WTC11 (cell line): ENCODE measurements at regions not wholly inside any gene's neighbourhood (a gene's known extent, or its start where the extent isn't known, plus 50 kb on each side); places are given as distances from the start of the nearest gene placed in this dataset.

Source experiments
- ATAC-seq: fragments of 200-7000 bp; cut with Tn5 transposase; 2 replicates; pipeline ENCODE4 v1.10.0; 2021; ENCODE audit warnings: mild to moderate bottlenecking, moderate library complexity
- CTCF ChIA-PET: fragments of 300-600 bp; sonication (Branson Sonifier 250); formaldehyde crosslinking; loops from one replicate; lab custom pipeline; 2021; ENCODE audit warnings: antibody characterized with exemption; lab: Charles Lee
- POLR2A ChIA-PET: fragments of 350-600 bp; sonication (Branson Sonifier 250); formaldehyde crosslinking; loops from one replicate; lab custom pipeline; 2021; ENCODE audit warnings: antibody characterized with exemption; lab: Charles Lee
- DNase-seq: peaks from one replicate; pipeline ENCODE4 v3.0.0; 2021; ENCODE audit warnings: low spot score
- H3K27ac Mint-ChIP-seq: 2 replicates; pipeline ENCODE4 v1.8.0; 2021; ENCODE audit warnings: mixed read lengths
- H3K27me3 Mint-ChIP-seq: 2 replicates; pipeline ENCODE4 v1.8.0; 2021; ENCODE audit warnings: low read depth, mild to moderate bottlenecking, moderate library complexity, mixed read lengths
- H3K36me3 Mint-ChIP-seq: 2 replicates; pipeline ENCODE4 v1.8.0; 2021; ENCODE audit warnings: mixed read lengths
- H3K4me1 Mint-ChIP-seq: 2 replicates; pipeline ENCODE4 v1.8.0; 2022; ENCODE audit warnings: mixed read lengths
- H3K4me3 Mint-ChIP-seq: 2 replicates; pipeline ENCODE4 v1.8.0; 2021; ENCODE audit warnings: mild to moderate bottlenecking, moderate library complexity, mixed read lengths
- H3K9me3 Mint-ChIP-seq: 2 replicates; pipeline ENCODE4 v1.8.0; 2021; ENCODE audit warnings: mixed read lengths
- FOXP1 ChIP-seq: sonication (generic); formaldehyde crosslinking; IDR thresholded peaks from 2 replicates; pipeline ENCODE4 v1.8.0; 2022; ENCODE audit warnings: missing genetic modification reagents, mild to moderate bottlenecking, moderate library complexity, borderline replicate concordance
- IRF2 ChIP-seq: sonication (generic); formaldehyde crosslinking; IDR thresholded peaks from 2 replicates; pipeline ENCODE4 v1.8.0; 2022; ENCODE audit warnings: low read depth, missing genetic modification reagents, borderline replicate concordance
- NFATC4 ChIP-seq: fragments of 250-450 bp; sonication (Bioruptor Pico); IDR thresholded peaks from 2 replicates; pipeline ENCODE4 v1.9.0; 2021; ENCODE audit warnings: mild to moderate bottlenecking
- TEAD1 ChIP-seq: sonication (generic); formaldehyde crosslinking; IDR thresholded peaks from 2 replicates; pipeline ENCODE4 v1.8.0; 2022; ENCODE audit warnings: mild to moderate bottlenecking, missing genetic modification reagents
- ZNF138 ChIP-seq: sonication (generic); formaldehyde crosslinking; conservative IDR thresholded peaks from 2 replicates; pipeline ENCODE4 v1.8.1; 2022; ENCODE audit warnings: mild to moderate bottlenecking, moderate library complexity, missing genetic modification reagents
- ZNF263 ChIP-seq: sonication (generic); formaldehyde crosslinking; IDR thresholded peaks from 2 replicates; pipeline ENCODE4 v1.8.1; 2022; ENCODE audit warnings: low read depth, mild to moderate bottlenecking, moderate library complexity, missing genetic modification reagents
- ZNF317 ChIP-seq: sonication (generic); formaldehyde crosslinking; IDR thresholded peaks from 2 replicates; pipeline ENCODE4 v1.8.1; 2023; ENCODE audit warnings: low read depth, mild to moderate bottlenecking, moderate library complexity, missing genetic modification reagents, borderline replicate concordance
- ZNF416 ChIP-seq: fragments of 250-450 bp; sonication (Bioruptor Pico); IDR thresholded peaks from 2 replicates; pipeline ENCODE4 v1.9.0; 2021; ENCODE audit warnings: mild to moderate bottlenecking, inconsistent platforms
- TF ChIP-seq, protein P1 (sequence below): fragments of 250-450 bp; sonication (Bioruptor Pico); IDR thresholded peaks from 2 replicates; pipeline ENCODE4 v1.9.0; 2021; ENCODE audit warnings: mild to moderate bottlenecking
- TF ChIP-seq, protein P2 (sequence below): sonication (generic); formaldehyde crosslinking; IDR thresholded peaks from 2 replicates; pipeline ENCODE4 v1.8.1; 2022; ENCODE audit warnings: low read depth, missing genetic modification reagents, borderline replicate concordance
- TF ChIP-seq, protein P3 (sequence below): sonication (generic); formaldehyde crosslinking; IDR thresholded peaks from 2 replicates; pipeline ENCODE4 v1.8.1; 2022; ENCODE audit warnings: mild to moderate bottlenecking, missing genetic modification reagents, moderate library complexity, borderline replicate concordance
- TF ChIP-seq, protein P4 (sequence below): sonication (generic); formaldehyde crosslinking; IDR thresholded peaks from 2 replicates; pipeline ENCODE4 v1.8.1; 2022; ENCODE audit warnings: missing genetic modification reagents, borderline replicate concordance
- TF ChIP-seq, protein P5 (sequence below): sonication (generic); formaldehyde crosslinking; IDR thresholded peaks from 2 replicates; pipeline ENCODE4 v1.8.1; 2023; ENCODE audit warnings: mild to moderate bottlenecking, missing genetic modification reagents
- TF ChIP-seq, protein P6 (sequence below): sonication (generic); formaldehyde crosslinking; IDR thresholded peaks from 2 replicates; pipeline ENCODE4 v1.8.0; 2022; ENCODE audit warnings: mild to moderate bottlenecking, missing genetic modification reagents
- TF ChIP-seq, protein P7 (sequence below): fragments of 250-450 bp; sonication (Bioruptor Pico); IDR thresholded peaks from 2 replicates; pipeline ENCODE4 v1.9.0; 2021; ENCODE audit warnings: mild to moderate bottlenecking, borderline replicate concordance
- TF ChIP-seq, protein P8 (sequence below): sonication (generic); formaldehyde crosslinking; IDR thresholded peaks from 2 replicates; pipeline ENCODE4 v1.8.0; 2022; ENCODE audit warnings: mild to moderate bottlenecking, missing genetic modification reagents

DNA sequence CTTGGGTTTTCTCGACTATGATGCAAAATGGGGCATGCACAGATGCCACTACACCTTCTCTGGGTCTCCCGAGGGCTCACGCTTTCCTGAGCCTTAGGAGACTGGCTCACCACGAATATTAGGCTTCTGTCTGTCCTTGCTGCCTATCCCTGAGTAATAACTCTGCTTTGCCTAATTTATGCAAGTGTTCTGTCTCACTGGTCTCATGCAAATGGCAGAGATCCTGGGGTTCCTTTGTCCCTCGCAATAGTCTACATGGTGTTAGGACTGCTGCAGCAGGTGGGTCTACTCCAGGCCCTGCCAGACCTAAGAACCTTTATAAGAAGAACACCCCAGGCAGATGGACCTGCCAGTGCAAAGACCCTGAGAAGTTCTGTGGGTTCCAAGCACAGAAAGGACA lies 72.3 kb upstream of the HRH2 start:
- CTCF ChIA-PET = interaction anchor here (0.8 kb wide), 1 partner anchor 144 kb away, joined by 3 read pairs; no protein-coding TSS in a partner anchor
- peaks cover 38% of the 10 kb centered on the region for H3K9me3 Mint-ChIP-seq
- POLR2A ChIA-PET = no interaction called here
- peaks cover 40% of the 10 kb centered on the region for H3K36me3 Mint-ChIP-seq
- no peak for DNase-seq
- TF ChIP-seq ZNF263 (CRISPR knock-in tag) (no peak), ZNF416 (no peak), IRF2 (CRISPR knock-in tag) (no peak), NFATC4 (CRISPR knock-in tag) (no peak), TEAD1 (CRISPR knock-in tag) (no peak)
- TF ChIP-seq, protein P1, sequence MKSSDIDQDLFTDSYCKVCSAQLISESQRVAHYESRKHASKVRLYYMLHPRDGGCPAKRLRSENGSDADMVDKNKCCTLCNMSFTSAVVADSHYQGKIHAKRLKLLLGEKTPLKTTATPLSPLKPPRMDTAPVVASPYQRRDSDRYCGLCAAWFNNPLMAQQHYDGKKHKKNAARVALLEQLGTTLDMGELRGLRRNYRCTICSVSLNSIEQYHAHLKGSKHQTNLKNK (CRISPR knock-in tag) = no peak
- TF ChIP-seq, protein P2, sequence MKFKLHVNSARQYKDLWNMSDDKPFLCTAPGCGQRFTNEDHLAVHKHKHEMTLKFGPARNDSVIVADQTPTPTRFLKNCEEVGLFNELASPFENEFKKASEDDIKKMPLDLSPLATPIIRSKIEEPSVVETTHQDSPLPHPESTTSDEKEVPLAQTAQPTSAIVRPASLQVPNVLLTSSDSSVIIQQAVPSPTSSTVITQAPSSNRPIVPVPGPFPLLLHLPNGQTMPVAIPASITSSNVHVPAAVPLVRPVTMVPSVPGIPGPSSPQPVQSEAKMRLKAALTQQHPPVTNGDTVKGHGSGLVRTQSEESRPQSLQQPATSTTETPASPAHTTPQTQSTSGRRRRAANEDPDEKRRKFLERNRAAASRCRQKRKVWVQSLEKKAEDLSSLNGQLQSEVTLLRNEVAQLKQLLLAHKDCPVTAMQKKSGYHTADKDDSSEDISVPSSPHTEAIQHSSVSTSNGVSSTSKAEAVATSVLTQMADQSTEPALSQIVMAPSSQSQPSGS (CRISPR knock-in tag) = no peak
- H3K4me3 Mint-ChIP-seq = no peak overlapping the region
- no peak overlapping the region for H3K27ac Mint-ChIP-seq
- H3K4me1 Mint-ChIP-seq = peaks cover 56% of the 10 kb centered on the region
- H3K27me3 Mint-ChIP-seq = peaks cover 4% of the 10 kb centered on the region
- ATAC-seq = peak; percentile 54

DNA sequence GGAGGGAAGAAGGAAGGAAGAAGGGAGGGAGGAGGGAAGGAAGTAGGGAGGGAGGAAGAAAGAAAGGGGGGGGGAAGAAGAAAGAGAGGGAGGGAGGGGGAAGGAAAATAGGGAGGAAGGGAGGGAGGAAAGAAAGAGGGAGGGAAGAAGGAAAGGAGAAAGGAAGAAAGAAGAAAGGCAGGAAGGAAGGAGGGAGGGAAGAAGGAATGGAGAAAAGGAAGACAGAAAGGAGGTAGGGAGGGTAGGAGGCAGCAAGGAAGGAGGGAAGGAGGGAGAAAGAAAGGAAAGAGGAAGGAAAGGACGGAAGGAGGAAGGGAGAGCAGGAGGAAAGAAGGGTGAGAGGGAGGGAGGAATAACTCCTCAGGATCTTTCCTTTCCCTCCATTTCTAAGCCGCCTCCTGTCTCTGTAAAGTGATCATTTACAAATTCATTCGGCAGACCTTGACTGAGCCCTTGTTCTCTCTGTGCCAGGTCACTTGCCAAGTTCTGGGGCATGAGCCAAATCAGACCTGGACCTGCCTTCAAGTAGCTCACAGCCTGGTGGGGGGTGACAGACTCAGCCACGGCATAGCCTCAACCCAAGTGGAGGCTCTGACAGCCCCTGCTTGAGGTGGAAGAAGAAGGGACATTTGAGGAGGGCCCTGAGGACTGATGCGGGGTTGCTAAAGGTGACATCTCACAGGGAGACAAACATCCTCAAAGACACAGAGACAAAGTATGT lies 69.0 kb upstream of the HRH2 start:
- peaks cover 45% of the 10 kb centered on the region for H3K4me1 Mint-ChIP-seq
- H3K4me3 Mint-ChIP-seq = no peak overlapping the region
- CTCF ChIA-PET = no interaction called here
- POLR2A ChIA-PET = interaction anchor here (0.6 kb wide), 1 partner anchor 176 kb away, joined by 6 read pairs; no protein-coding TSS in a partner anchor
- ATAC-seq (no peak), DNase-seq (no peak)
- H3K9me3 Mint-ChIP-seq = peaks cover 30% of the 10 kb centered on the region
- no peak overlapping the region for H3K27ac Mint-ChIP-seq
- TF ChIP-seq, protein P3, sequence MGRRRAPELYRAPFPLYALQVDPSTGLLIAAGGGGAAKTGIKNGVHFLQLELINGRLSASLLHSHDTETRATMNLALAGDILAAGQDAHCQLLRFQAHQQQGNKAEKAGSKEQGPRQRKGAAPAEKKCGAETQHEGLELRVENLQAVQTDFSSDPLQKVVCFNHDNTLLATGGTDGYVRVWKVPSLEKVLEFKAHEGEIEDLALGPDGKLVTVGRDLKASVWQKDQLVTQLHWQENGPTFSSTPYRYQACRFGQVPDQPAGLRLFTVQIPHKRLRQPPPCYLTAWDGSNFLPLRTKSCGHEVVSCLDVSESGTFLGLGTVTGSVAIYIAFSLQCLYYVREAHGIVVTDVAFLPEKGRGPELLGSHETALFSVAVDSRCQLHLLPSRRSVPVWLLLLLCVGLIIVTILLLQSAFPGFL = no peak
- TF ChIP-seq, protein P4, sequence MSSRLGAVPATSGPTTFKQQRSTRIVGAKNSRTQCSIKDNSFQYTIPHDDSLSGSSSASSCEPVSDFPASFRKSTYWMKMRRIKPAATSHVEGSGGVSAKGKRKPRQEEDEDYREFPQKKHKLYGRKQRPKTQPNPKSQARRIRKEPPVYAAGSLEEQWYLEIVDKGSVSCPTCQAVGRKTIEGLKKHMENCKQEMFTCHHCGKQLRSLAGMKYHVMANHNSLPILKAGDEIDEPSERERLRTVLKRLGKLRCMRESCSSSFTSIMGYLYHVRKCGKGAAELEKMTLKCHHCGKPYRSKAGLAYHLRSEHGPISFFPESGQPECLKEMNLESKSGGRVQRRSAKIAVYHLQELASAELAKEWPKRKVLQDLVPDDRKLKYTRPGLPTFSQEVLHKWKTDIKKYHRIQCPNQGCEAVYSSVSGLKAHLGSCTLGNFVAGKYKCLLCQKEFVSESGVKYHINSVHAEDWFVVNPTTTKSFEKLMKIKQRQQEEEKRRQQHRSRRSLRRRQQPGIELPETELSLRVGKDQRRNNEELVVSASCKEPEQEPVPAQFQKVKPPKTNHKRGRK (CRISPR knock-in tag) = peak; percentile 77; the same call in 1 of the 2 replicates
- TF ChIP-seq, protein P5, sequence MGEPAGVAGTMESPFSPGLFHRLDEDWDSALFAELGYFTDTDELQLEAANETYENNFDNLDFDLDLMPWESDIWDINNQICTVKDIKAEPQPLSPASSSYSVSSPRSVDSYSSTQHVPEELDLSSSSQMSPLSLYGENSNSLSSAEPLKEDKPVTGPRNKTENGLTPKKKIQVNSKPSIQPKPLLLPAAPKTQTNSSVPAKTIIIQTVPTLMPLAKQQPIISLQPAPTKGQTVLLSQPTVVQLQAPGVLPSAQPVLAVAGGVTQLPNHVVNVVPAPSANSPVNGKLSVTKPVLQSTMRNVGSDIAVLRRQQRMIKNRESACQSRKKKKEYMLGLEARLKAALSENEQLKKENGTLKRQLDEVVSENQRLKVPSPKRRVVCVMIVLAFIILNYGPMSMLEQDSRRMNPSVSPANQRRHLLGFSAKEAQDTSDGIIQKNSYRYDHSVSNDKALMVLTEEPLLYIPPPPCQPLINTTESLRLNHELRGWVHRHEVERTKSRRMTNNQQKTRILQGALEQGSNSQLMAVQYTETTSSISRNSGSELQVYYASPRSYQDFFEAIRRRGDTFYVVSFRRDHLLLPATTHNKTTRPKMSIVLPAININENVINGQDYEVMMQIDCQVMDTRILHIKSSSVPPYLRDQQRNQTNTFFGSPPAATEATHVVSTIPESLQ (CRISPR knock-in tag) = no peak
- TF ChIP-seq, protein P6, sequence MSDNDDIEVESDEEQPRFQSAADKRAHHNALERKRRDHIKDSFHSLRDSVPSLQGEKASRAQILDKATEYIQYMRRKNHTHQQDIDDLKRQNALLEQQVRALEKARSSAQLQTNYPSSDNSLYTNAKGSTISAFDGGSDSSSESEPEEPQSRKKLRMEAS (CRISPR knock-in tag) = no peak
- TF ChIP-seq FOXP1 (CRISPR knock-in tag) = no peak
- TF ChIP-seq ZNF317 (CRISPR knock-in tag) = no peak
- TF ChIP-seq, protein P7, sequence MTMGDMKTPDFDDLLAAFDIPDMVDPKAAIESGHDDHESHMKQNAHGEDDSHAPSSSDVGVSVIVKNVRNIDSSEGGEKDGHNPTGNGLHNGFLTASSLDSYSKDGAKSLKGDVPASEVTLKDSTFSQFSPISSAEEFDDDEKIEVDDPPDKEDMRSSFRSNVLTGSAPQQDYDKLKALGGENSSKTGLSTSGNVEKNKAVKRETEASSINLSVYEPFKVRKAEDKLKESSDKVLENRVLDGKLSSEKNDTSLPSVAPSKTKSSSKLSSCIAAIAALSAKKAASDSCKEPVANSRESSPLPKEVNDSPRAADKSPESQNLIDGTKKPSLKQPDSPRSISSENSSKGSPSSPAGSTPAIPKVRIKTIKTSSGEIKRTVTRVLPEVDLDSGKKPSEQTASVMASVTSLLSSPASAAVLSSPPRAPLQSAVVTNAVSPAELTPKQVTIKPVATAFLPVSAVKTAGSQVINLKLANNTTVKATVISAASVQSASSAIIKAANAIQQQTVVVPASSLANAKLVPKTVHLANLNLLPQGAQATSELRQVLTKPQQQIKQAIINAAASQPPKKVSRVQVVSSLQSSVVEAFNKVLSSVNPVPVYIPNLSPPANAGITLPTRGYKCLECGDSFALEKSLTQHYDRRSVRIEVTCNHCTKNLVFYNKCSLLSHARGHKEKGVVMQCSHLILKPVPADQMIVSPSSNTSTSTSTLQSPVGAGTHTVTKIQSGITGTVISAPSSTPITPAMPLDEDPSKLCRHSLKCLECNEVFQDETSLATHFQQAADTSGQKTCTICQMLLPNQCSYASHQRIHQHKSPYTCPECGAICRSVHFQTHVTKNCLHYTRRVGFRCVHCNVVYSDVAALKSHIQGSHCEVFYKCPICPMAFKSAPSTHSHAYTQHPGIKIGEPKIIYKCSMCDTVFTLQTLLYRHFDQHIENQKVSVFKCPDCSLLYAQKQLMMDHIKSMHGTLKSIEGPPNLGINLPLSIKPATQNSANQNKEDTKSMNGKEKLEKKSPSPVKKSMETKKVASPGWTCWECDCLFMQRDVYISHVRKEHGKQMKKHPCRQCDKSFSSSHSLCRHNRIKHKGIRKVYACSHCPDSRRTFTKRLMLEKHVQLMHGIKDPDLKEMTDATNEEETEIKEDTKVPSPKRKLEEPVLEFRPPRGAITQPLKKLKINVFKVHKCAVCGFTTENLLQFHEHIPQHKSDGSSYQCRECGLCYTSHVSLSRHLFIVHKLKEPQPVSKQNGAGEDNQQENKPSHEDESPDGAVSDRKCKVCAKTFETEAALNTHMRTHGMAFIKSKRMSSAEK = no peak
- TF ChIP-seq, protein P8, sequence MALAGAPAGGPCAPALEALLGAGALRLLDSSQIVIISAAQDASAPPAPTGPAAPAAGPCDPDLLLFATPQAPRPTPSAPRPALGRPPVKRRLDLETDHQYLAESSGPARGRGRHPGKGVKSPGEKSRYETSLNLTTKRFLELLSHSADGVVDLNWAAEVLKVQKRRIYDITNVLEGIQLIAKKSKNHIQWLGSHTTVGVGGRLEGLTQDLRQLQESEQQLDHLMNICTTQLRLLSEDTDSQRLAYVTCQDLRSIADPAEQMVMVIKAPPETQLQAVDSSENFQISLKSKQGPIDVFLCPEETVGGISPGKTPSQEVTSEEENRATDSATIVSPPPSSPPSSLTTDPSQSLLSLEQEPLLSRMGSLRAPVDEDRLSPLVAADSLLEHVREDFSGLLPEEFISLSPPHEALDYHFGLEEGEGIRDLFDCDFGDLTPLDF (CRISPR knock-in tag) = no peak
- TF ChIP-seq ZNF138 (CRISPR knock-in tag) = no peak
- H3K36me3 Mint-ChIP-seq = peaks cover 29% of the 10 kb centered on the region
- H3K27me3 Mint-ChIP-seq = peaks cover 4% of the 10 kb centered on the region
